Osteocyte (in vitro differentiated cells): ENCODE measurements at regions not wholly inside any gene's neighbourhood (a gene's known extent, or its start where the extent isn't known, plus 50 kb on each side); places are given as distances from the start of the nearest gene placed in this dataset.

Source experiments
- DNase-seq: peaks from one replicate; pipeline ENCODE4 v3.0.0; 2021; ENCODE audit warnings: mixed read lengths; ENCODE audit not compliant: unreplicated experiment; ENCODE audit errors: extremely low spot score
- H3K27ac Mint-ChIP-seq: one replicate; pipeline ENCODE4 v1.8.0; 2021; ENCODE audit warnings: mild to moderate bottlenecking, mixed read lengths; ENCODE audit not compliant: unreplicated experiment
- H3K27me3 Mint-ChIP-seq: one replicate; pipeline ENCODE4 v1.8.0; 2021; ENCODE audit warnings: mixed read lengths; ENCODE audit not compliant: unreplicated experiment
- H3K36me3 Mint-ChIP-seq: one replicate; pipeline ENCODE4 v1.8.0; 2021; ENCODE audit warnings: mixed read lengths; ENCODE audit not compliant: unreplicated experiment
- H3K4me1 Mint-ChIP-seq: one replicate; pipeline ENCODE4 v1.8.0; 2021; ENCODE audit warnings: mixed read lengths; ENCODE audit not compliant: unreplicated experiment
- H3K4me3 Mint-ChIP-seq: one replicate; pipeline ENCODE4 v1.8.0; 2021; ENCODE audit warnings: mild to moderate bottlenecking, moderate library complexity, mixed read lengths; ENCODE audit not compliant: unreplicated experiment
- H3K9me3 Mint-ChIP-seq: one replicate; pipeline ENCODE4 v1.8.0; 2021; ENCODE audit warnings: mixed read lengths; ENCODE audit not compliant: unreplicated experiment
- TF ChIP-seq, protein P1 (sequence below): fragments of 200-600 bp; sonication (generic); IDR thresholded peaks from 2 replicates; pipeline ENCODE4 v1.5.0; 2021; ENCODE audit warnings: antibody characterized with exemption, mild to moderate bottlenecking, moderate library complexity

DNA sequence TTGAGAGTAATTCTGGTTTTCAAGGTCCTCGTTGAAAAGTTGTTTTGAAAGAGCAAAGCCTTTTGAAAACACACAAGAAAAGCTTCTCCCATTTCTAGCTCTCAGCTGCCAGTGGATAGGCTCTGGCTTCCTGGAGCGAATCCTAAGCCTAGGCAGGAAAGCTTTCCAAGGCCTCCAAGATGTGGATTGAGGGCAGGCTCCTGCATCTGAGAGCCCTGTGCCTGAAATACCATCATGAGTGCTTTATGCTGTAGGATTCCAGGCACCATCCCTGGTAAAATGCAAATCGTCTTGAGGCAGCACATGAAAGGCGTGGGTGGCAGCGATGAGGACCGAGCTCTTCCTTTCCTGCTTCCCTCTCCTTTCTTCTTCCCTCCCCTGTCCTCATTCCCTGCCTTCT, 60.7 kb upstream of the CORO2B start:
- TF ChIP-seq, protein P1, sequence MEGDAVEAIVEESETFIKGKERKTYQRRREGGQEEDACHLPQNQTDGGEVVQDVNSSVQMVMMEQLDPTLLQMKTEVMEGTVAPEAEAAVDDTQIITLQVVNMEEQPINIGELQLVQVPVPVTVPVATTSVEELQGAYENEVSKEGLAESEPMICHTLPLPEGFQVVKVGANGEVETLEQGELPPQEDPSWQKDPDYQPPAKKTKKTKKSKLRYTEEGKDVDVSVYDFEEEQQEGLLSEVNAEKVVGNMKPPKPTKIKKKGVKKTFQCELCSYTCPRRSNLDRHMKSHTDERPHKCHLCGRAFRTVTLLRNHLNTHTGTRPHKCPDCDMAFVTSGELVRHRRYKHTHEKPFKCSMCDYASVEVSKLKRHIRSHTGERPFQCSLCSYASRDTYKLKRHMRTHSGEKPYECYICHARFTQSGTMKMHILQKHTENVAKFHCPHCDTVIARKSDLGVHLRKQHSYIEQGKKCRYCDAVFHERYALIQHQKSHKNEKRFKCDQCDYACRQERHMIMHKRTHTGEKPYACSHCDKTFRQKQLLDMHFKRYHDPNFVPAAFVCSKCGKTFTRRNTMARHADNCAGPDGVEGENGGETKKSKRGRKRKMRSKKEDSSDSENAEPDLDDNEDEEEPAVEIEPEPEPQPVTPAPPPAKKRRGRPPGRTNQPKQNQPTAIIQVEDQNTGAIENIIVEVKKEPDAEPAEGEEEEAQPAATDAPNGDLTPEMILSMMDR = no peak
- Mint-ChIP-seq H3K27ac (peak overlapping the region; percentile 87), H3K9me3 (peaks cover 7% of the 10 kb centered on the region), H3K36me3 (peaks cover 8% of the 10 kb centered on the region), H3K4me1 (peaks cover 85% of the 10 kb centered on the region), H3K4me3 (no peak overlapping the region), H3K27me3 (no peaks in the 10 kb centered on the region)
- DNase-seq = peak; percentile 36

DNA sequence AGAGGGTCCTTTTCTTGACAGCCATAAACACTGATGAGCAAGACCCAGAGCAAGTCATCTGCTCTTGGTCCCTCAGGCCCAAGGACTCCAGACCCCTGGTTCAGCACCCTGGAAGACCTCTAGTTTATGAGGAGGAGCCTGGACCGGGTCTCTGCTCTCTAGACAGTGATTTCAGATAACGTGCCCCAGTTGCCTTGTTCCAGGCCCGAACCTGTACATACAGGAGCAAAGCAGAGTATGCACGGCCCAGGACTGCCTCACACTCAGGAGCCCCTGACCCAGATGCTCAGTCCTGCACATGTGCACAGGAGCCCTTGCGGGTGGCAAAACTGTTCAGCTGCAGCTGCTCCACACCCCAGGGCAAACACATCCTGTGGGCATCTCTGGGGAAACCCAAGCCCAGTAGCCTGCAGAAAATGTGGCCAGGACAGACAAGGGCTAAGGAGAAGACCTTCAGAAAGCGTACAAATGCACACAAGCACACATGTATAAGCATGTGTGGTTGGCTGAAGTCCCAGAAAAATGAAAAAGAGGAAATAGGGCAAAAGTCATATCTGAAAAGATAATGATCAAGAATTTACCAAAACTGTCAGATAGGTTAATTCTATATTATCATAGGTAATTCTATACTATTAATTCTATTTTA, 59.9 kb upstream of the CORO2B start:
- Mint-ChIP-seq H3K36me3 (peaks cover 8% of the 10 kb centered on the region), H3K4me1 (peaks cover 82% of the 10 kb centered on the region), H3K9me3 (no peaks in the 10 kb centered on the region), H3K27ac (peak overlapping the region; percentile 87), H3K27me3 (no peaks in the 10 kb centered on the region), H3K4me3 (no peak overlapping the region)
- TF ChIP-seq, protein P1 = no peak
- no peak for DNase-seq

DNA sequence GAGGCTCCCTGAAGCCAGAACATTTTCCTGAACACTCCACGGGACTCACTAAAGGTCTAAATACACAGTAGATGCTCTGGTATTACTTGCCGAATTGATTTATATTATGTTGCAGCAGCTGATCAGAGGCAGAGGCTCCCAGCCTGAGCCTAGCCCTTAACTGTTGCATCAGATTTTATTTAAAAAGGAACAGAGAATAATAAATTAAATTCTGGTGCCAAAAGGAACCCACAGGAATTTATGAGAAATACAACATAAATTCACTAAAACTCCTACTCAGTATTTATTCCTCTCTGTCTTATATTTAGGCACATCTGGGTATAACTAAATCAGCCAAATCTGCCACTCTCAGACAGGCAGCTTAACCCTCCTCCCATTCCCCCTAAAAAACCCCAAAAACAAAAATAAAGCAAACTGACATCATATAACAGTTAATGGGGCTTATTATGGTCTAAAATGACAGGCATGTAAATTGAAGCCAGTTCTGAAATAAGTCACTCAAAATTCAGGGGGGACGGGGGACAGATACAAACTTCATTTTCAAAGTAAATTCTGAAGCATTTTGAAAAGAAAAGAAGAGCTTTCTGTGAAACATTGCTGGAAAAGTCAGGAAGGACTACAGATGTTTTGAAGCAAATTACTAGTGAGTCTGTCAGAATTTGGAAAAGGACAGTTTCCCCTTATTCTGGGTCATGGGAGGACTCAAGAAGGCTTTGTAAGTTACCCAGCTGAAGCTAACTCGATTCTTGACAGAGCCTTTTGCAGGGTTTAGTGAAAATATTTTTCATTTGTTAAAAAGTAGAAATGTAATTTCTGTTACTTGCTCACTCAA, 53.8 kb upstream of the CORO2B start:
- DNase-seq = no peak
- H3K4me1 Mint-ChIP-seq = peaks cover 70% of the 10 kb centered on the region
- H3K4me3 Mint-ChIP-seq = peak overlapping the region; percentile 5
- H3K27ac Mint-ChIP-seq = peak overlapping the region; percentile 96
- no peaks in the 10 kb centered on the region for H3K27me3 Mint-ChIP-seq
- TF ChIP-seq, protein P1 = no peak
- H3K36me3 Mint-ChIP-seq = peaks cover 23% of the 10 kb centered on the region
- H3K9me3 Mint-ChIP-seq = peaks cover 12% of the 10 kb centered on the region

DNA sequence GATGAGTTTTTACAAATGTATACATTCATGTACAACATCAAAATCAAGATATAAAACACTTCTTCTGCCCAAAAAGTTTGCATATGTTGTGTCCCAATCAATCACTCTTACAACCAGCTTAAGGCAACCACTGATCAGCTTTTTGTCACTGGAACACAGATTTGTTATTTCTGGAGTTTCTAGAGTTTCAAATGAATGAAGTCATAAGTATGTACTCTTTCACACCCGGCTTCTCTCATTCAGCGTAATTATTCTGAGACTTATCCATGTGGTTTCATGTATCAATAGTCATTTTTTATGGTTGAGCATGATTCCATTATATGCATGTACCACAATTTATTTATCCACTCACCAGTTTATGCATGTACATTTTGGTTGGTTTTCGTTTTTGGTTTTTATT, 53.0 kb upstream of the CORO2B start:
- TF ChIP-seq, protein P1 = no peak
- H3K4me1 Mint-ChIP-seq = peaks cover 65% of the 10 kb centered on the region

DNA sequence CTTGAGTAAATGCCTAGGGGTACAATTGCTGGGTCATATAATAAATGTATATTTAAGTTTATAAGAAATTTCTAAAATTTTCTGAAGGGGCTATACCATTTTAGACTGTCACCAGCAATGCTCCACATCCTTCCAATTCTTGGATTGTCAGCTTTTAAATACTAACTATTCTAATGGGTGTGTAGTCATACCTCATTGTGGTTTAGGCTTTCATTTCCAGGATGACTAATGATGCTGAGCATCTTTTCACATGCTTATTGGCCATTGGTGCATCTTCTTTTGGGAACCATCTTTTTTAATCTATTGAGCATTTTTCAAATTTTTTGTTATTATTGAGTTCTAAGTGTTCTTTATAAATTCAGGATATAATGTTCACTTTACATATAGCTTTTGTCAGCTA, 52.5 kb upstream of the CORO2B start:
- peaks cover 62% of the 10 kb centered on the region for H3K4me1 Mint-ChIP-seq
- H3K36me3 Mint-ChIP-seq = peaks cover 28% of the 10 kb centered on the region

More for the DNA sequence above, 53.0 kb upstream of the CORO2B start:
- peak overlapping the region; percentile 96 for H3K27ac Mint-ChIP-seq
- H3K27me3 Mint-ChIP-seq = no peaks in the 10 kb centered on the region
- peaks cover 25% of the 10 kb centered on the region for H3K36me3 Mint-ChIP-seq
- H3K9me3 Mint-ChIP-seq = peaks cover 17% of the 10 kb centered on the region
- H3K4me3 Mint-ChIP-seq = no peak overlapping the region
- no peak for DNase-seq

More for the DNA sequence above, 52.5 kb upstream of the CORO2B start:
- DNase-seq = no peak
- Mint-ChIP-seq H3K4me3 (no peak overlapping the region), H3K27me3 (no peaks in the 10 kb centered on the region), H3K9me3 (peaks cover 21% of the 10 kb centered on the region), H3K27ac (peak overlapping the region; percentile 96)
- TF ChIP-seq, protein P1 = no peak
